CD4-positive, alpha-beta memory T cell (primary cell): ENCODE measurements at regions not wholly inside any gene's neighbourhood (a gene's known extent, or its start where the extent isn't known, plus 50 kb on each side); places are given as distances from the start of the nearest gene placed in this dataset.

Experiments used
- CTCF ChIA-PET: fragments of 350-600 bp; sonication (Branson Sonifier 250); formaldehyde crosslinking; loops from one replicate; lab custom pipeline; 2021; ENCODE audit warnings: inconsistent platforms; ENCODE audit not compliant: partially characterized antibody; lab: Charles Lee
- POLR2A ChIA-PET: fragments of 350-600 bp; sonication (Branson Sonifier 250); formaldehyde crosslinking; loops from one replicate; lab custom pipeline; 2021; ENCODE audit not compliant: partially characterized antibody; lab: Charles Lee
- DNase-seq, 5 donors: peaks; one replicate each; pipeline versions ENCODE4 v3.0.0 to v3.0.0-alpha.2; 2020 to 2022; ENCODE audit warnings: mixed read lengths in 1 of 5
- H3K27ac ChIP-seq: one replicate; pipeline ENCODE4 v1.7.0; 2013; ENCODE audit warnings: low read depth, low read length
- H3K27me3 ChIP-seq: 2 replicates; pipeline ENCODE4 v1.7.0; 2013; ENCODE audit warnings: mild to moderate bottlenecking, low read length, moderate library complexity; ENCODE audit not compliant: insufficient read depth
- H3K36me3 ChIP-seq: 2 replicates; pipeline ENCODE4 v1.7.0; 2013; ENCODE audit warnings: mild to moderate bottlenecking, low read length, moderate library complexity; ENCODE audit not compliant: insufficient read depth
- H3K4me1 ChIP-seq: 2 replicates; pipeline ENCODE4 v1.7.0; 2013; ENCODE audit warnings: mild to moderate bottlenecking, low read length, moderate library complexity; ENCODE audit not compliant: insufficient read depth
- H3K4me3 ChIP-seq, 2 donors: one replicate each; pipeline ENCODE4 v1.7.0; 2013; ENCODE audit warnings: low read length in 2 of 2, mild to moderate bottlenecking in 1 of 2
- H3K9me3 ChIP-seq, 2 donors: one replicate each; pipeline ENCODE4 v1.7.0; 2013; ENCODE audit warnings: low read length in 2 of 2, control low read depth in 1 of 2; ENCODE audit not compliant: control insufficient read depth in 1 of 2
- H3K27ac Mint-ChIP-seq, 7 donors: one replicate each; pipeline ENCODE4 v1.8.0; 2020 to 2021; ENCODE audit warnings: mixed read lengths in 7 of 7, mild to moderate bottlenecking in 6 of 7, inconsistent platforms in 3 of 7, moderate library complexity in 3 of 7
- H3K27me3 Mint-ChIP-seq, 2 donors: one replicate each; pipeline ENCODE4 v1.8.0; 2020 to 2021; ENCODE audit warnings: mixed read lengths in 2 of 2
- H3K36me3 Mint-ChIP-seq, 2 donors: one replicate each; pipeline ENCODE4 v1.8.0; 2020 to 2021; ENCODE audit warnings: mixed read lengths in 2 of 2, inconsistent platforms in 1 of 2, mild to moderate bottlenecking in 1 of 2
- H3K4me1 Mint-ChIP-seq, 4 donors: one replicate each; pipeline ENCODE4 v1.8.0; 2020 to 2021; ENCODE audit warnings: mixed read lengths in 4 of 4, mild to moderate bottlenecking in 1 of 4
- H3K4me3 Mint-ChIP-seq, 8 donors: one replicate each; pipeline ENCODE4 v1.8.0; 2020 to 2021; ENCODE audit warnings: mixed read lengths in 8 of 8, mild to moderate bottlenecking in 7 of 8, moderate library complexity in 6 of 8, inconsistent platforms in 3 of 8
- H3K9me3 Mint-ChIP-seq, 8 donors: one replicate each; pipeline ENCODE4 v1.8.0; 2020 to 2021; ENCODE audit warnings: mixed read lengths in 8 of 8, mild to moderate bottlenecking in 5 of 8, inconsistent platforms in 3 of 8, moderate library complexity in 1 of 8
- intact Hi-C: fragments of 100-400 bp; cut with micrococcal nuclease; formaldehyde crosslinking; loops from one replicate; pipeline ENCODE4 v1.15.1; 2023

GRCh38 chr4:110792036-110792435, 169.2 kb upstream of the PITX2 start:
- no peak for DNase-seq
- H3K27me3 Mint-ChIP-seq, result no peaks in the 10 kb centered on the region
- no peaks in the 10 kb centered on the region for H3K36me3 ChIP-seq
- intact Hi-C loops, result no loop called here
- POLR2A ChIA-PET, result no interaction called here
- CTCF ChIA-PET, result no interaction called here
- no peaks in the 10 kb centered on the region for H3K27me3 ChIP-seq
- no peaks in the 10 kb centered on the region for H3K36me3 Mint-ChIP-seq
- peaks cover 0 to 2% (median 0%) of the 10 kb centered on the region in 8 donors for H3K9me3 Mint-ChIP-seq
- H3K4me1 Mint-ChIP-seq, result no peaks in the 10 kb centered on the region
- no peak overlapping the region for H3K27ac ChIP-seq
- H3K4me3 ChIP-seq, result no peak overlapping the region
- H3K4me1 ChIP-seq, result no peaks in the 10 kb centered on the region
- H3K27ac Mint-ChIP-seq, result no peak overlapping the region
- no peak overlapping the region for H3K4me3 Mint-ChIP-seq
- H3K9me3 ChIP-seq, result no peaks in the 10 kb centered on the region

DNA sequence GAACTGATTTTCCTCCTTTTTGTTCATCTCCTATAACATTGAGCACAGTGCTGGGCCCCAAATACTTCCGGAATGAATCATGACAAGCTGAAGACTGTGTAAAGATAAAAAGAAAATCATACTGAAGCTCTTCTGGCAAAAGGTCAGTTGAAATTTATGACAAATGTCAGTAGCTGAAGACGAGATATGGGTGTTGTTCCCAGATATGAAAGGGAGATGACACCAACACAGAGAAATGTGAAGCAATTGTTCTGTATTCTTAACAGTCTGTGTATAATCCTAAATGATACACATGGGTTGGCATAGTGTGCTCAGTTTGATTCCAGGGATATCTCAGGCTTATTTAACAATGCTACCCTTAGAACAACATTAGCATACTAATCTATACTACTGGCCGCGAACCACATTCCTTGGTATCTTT, 170.5 kb upstream of the PITX2 start:
- intact Hi-C loops, result no loop called here

DNA sequence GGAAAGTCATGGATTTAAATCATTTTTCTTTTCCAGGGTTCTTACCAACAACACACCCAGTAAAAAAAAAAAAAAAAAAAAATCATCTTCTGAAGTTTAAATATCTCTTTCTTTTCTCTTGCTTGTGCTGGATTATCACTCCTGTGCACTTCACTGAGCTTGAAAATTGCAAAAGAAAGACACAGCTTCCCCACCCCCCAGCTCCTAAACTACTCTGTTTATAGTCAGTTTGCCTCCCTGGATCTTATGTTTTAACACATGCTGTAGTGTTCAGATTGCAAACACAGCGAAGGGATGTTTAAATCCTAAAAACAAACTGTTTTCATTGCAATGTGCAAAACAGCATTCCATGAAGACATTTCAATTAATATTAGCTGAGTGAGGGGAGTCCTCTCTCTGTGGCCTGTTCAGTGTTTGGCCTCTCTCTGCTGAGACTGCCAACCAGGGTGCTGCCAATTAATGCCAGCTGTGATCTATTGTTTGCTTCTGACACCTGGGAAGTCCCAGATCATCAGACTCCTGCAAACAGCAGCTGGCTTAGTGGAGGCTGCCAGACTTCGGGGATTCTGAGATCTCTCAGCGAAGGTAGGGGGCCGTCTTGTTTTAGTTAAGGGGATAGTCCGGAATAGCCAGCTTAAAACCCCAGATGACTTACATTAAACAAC, 171.1 kb upstream of the PITX2 start:
- Mint-ChIP-seq H3K36me3 (no peaks in the 10 kb centered on the region), H3K9me3 (peaks cover 0 to 3% (median 0%) of the 10 kb centered on the region in 8 donors), H3K4me3 (no peak overlapping the region), H3K27me3 (no peaks in the 10 kb centered on the region), H3K27ac (no peak overlapping the region), H3K4me1 (no peaks in the 10 kb centered on the region)
- H3K36me3 ChIP-seq, result no peaks in the 10 kb centered on the region
- H3K9me3 ChIP-seq, result no peaks in the 10 kb centered on the region
- no peak for DNase-seq
- no peaks in the 10 kb centered on the region for H3K27me3 ChIP-seq
- ChIA-PET CTCF (no interaction called here), POLR2A (no interaction called here)
- H3K4me1 ChIP-seq, result no peaks in the 10 kb centered on the region
- no peak overlapping the region for H3K27ac ChIP-seq
- H3K4me3 ChIP-seq, result no peak overlapping the region
- intact Hi-C loops, result no loop called here

More for the DNA sequence above, 170.5 kb upstream of the PITX2 start:
- Histone ChIP-seq H3K27ac (no peak overlapping the region), H3K4me3 (no peak overlapping the region), H3K36me3 (no peaks in the 10 kb centered on the region), H3K4me1 (no peaks in the 10 kb centered on the region), H3K9me3 (no peaks in the 10 kb centered on the region), H3K27me3 (no peaks in the 10 kb centered on the region)
- H3K4me3 Mint-ChIP-seq, result no peak overlapping the region
- POLR2A ChIA-PET, result no interaction called here
- CTCF ChIA-PET, result no interaction called here
- H3K9me3 Mint-ChIP-seq, result peaks cover 0 to 2% (median 0%) of the 10 kb centered on the region in 8 donors
- H3K27ac Mint-ChIP-seq, result no peak overlapping the region
- DNase-seq, result no peak
- no peaks in the 10 kb centered on the region for H3K36me3 Mint-ChIP-seq
- H3K4me1 Mint-ChIP-seq, result no peaks in the 10 kb centered on the region
- H3K27me3 Mint-ChIP-seq, result no peaks in the 10 kb centered on the region

GRCh38 chr4:110795971-110796370, 173.1 kb upstream of the PITX2 start:
- H3K9me3 Mint-ChIP-seq, result peaks cover 0 to 3% (median 0%) of the 10 kb centered on the region in 8 donors
- Histone ChIP-seq H3K36me3 (no peaks in the 10 kb centered on the region), H3K9me3 (no peaks in the 10 kb centered on the region), H3K27ac (no peak overlapping the region), H3K4me3 (no peak overlapping the region), H3K27me3 (no peaks in the 10 kb centered on the region), H3K4me1 (no peaks in the 10 kb centered on the region)
- no peaks in the 10 kb centered on the region for H3K27me3 Mint-ChIP-seq
- intact Hi-C loops, result no loop called here
- H3K4me3 Mint-ChIP-seq, result no peak overlapping the region
- H3K27ac Mint-ChIP-seq, result no peak overlapping the region
- CTCF ChIA-PET, result no interaction called here
- no peak for DNase-seq
- no peaks in the 10 kb centered on the region for H3K36me3 Mint-ChIP-seq
- H3K4me1 Mint-ChIP-seq, result no peaks in the 10 kb centered on the region
- POLR2A ChIA-PET, result no interaction called here

DNA sequence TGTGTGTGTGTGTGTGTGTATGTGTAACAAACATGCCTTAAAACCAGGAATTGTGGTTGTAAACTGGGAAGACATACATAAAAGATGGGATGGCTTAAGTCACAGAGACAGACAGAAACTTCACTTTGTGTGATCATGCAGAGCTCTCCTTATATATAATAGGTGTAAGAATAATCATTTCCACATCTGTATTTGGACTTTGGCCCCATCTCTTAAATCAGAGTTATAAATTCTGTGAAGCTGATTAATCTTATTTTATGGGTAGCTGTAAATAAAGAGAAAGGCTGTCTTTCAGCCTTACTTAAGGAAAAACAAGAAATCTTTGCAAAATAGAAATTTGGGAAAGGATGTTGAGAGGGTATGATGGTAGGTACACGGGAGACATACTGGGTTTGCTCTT, 174.6 kb upstream of the PITX2 start:
- no peaks in the 10 kb centered on the region for H3K9me3 ChIP-seq
- H3K4me3 Mint-ChIP-seq, result no peak overlapping the region
- ChIA-PET CTCF (no interaction called here), POLR2A (no interaction called here)
- no peak overlapping the region for H3K27ac Mint-ChIP-seq
- no peaks in the 10 kb centered on the region for H3K36me3 ChIP-seq
- DNase-seq, result no peak
- no peak overlapping the region for H3K27ac ChIP-seq
- no peak overlapping the region for H3K4me3 ChIP-seq
- H3K4me1 ChIP-seq, result no peaks in the 10 kb centered on the region
- no peaks in the 10 kb centered on the region for H3K27me3 Mint-ChIP-seq
- intact Hi-C loops, result no loop called here
- no peaks in the 10 kb centered on the region for H3K36me3 Mint-ChIP-seq
- H3K27me3 ChIP-seq, result no peaks in the 10 kb centered on the region
- peaks cover 0 to 3% (median 0%) of the 10 kb centered on the region in 8 donors for H3K9me3 Mint-ChIP-seq
- no peaks in the 10 kb centered on the region for H3K4me1 Mint-ChIP-seq

GRCh38 chr4:110798687-110799086, 175.8 kb upstream of the PITX2 start:
- H3K4me3 Mint-ChIP-seq, result peak overlapping the region in 1 of 8 donors; percentile 22
- H3K4me1 Mint-ChIP-seq, result no peaks in the 10 kb centered on the region
- Histone ChIP-seq H3K9me3 (no peaks in the 10 kb centered on the region), H3K4me3 (no peak overlapping the region), H3K4me1 (no peaks in the 10 kb centered on the region), H3K27ac (no peak overlapping the region), H3K36me3 (no peaks in the 10 kb centered on the region), H3K27me3 (no peaks in the 10 kb centered on the region)
- H3K36me3 Mint-ChIP-seq, result no peaks in the 10 kb centered on the region
- CTCF ChIA-PET, result no interaction called here
- intact Hi-C loops, result no loop called here
- no peak overlapping the region for H3K27ac Mint-ChIP-seq
- no peaks in the 10 kb centered on the region for H3K27me3 Mint-ChIP-seq
- H3K9me3 Mint-ChIP-seq, result peaks cover 0 to 3% (median 0%) of the 10 kb centered on the region in 8 donors
- POLR2A ChIA-PET, result no interaction called here
- DNase-seq, result no peak

DNA sequence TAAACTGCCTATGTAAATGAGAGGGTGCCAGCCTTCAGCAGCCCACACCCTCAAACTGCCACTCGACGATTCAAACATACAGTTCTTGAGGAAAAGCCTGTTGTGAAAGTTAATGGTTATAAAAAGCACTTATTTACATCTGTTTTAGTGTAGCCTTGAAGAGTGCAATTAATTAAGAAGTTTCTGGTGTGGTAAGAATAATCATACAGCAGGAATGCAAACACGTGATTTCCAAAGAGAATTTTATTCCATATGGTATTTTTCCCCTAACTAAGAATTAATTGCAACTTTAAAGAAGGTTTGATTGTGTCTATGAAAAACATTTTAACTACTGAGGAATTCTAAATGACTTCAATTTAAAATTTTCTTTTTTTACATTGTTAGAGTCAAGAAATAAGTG, 176.3 kb upstream of the PITX2 start:
- no peak for DNase-seq
- Histone ChIP-seq H3K36me3 (no peaks in the 10 kb centered on the region), H3K4me3 (no peak overlapping the region), H3K27me3 (no peaks in the 10 kb centered on the region), H3K9me3 (no peaks in the 10 kb centered on the region), H3K27ac (no peak overlapping the region), H3K4me1 (no peaks in the 10 kb centered on the region)
- no peaks in the 10 kb centered on the region for H3K27me3 Mint-ChIP-seq
- no peak overlapping the region for H3K27ac Mint-ChIP-seq
- ChIA-PET CTCF (no interaction called here), POLR2A (no interaction called here)
- no peaks in the 10 kb centered on the region for H3K4me1 Mint-ChIP-seq
- intact Hi-C loops, result no loop called here
- H3K4me3 Mint-ChIP-seq, result no peak overlapping the region
- H3K9me3 Mint-ChIP-seq, result peaks cover 0 to 3% (median 0%) of the 10 kb centered on the region in 8 donors
- H3K36me3 Mint-ChIP-seq, result no peaks in the 10 kb centered on the region
